HEK293 (cell line): ENCODE measurements at regions not wholly inside any gene's neighbourhood (a gene's known extent, or its start where the extent isn't known, plus 50 kb on each side); places are given as distances from the start of the nearest gene placed in this dataset.

Experiments used
- EGR2 ChIP-seq: fragments of 450-650 bp; formaldehyde crosslinking; IDR thresholded peaks from 2 replicates; pipeline ENCODE4 v1.5.1; 2016; ENCODE audit warnings: low read depth, missing biosample characterization, missing genetic modification characterization
- GFI1B ChIP-seq: fragments of 450-650 bp; formaldehyde crosslinking; IDR thresholded peaks from 2 replicates; pipeline ENCODE4 v1.5.1; 2016; ENCODE audit warnings: missing biosample characterization, missing genetic modification characterization
- GLIS1 ChIP-seq: fragments of 450-650 bp; formaldehyde crosslinking; IDR thresholded peaks from 2 replicates; pipeline ENCODE4 v1.5.1; 2016; ENCODE audit warnings: missing biosample characterization, missing genetic modification characterization
- HOXA7 ChIP-seq: sonication (generic); formaldehyde crosslinking; IDR thresholded peaks from 2 replicates; pipeline ENCODE4 v1.8.1; 2022; ENCODE audit warnings: missing genetic modification reagents, borderline replicate concordance
- OSR2 ChIP-seq: fragments of 450-650 bp; formaldehyde crosslinking; IDR thresholded peaks from 2 replicates; pipeline ENCODE4 v1.5.1; 2016; ENCODE audit warnings: missing biosample characterization, missing genetic modification characterization
- OVOL3 ChIP-seq: fragments of 450-650 bp; formaldehyde crosslinking; IDR thresholded peaks from 2 replicates; pipeline ENCODE4 v1.5.1; 2016; ENCODE audit warnings: missing biosample characterization, missing genetic modification characterization
- PRDM4 ChIP-seq: fragments of 450-650 bp; formaldehyde crosslinking; IDR thresholded peaks from 2 replicates; pipeline ENCODE4 v1.5.1; 2017; ENCODE audit warnings: missing biosample characterization, missing genetic modification characterization
- SCRT2 ChIP-seq: fragments of 450-650 bp; formaldehyde crosslinking; IDR thresholded peaks from 2 replicates; pipeline ENCODE4 v1.5.1; 2016; ENCODE audit warnings: missing biosample characterization, missing genetic modification characterization
- TSHZ1 ChIP-seq: fragments of 450-650 bp; formaldehyde crosslinking; IDR thresholded peaks from 2 replicates; pipeline ENCODE4 v1.5.1; 2016; ENCODE audit warnings: missing biosample characterization, missing genetic modification characterization, borderline replicate concordance
- YY1 ChIP-seq: fragments of 450-650 bp; formaldehyde crosslinking; IDR thresholded peaks from 2 replicates; pipeline ENCODE4 v1.5.1; 2018; ENCODE audit warnings: missing biosample characterization, missing genetic modification characterization
- ZBTB21 ChIP-seq: fragments of 450-650 bp; formaldehyde crosslinking; IDR thresholded peaks from 2 replicates; pipeline ENCODE4 v1.5.1; 2017; ENCODE audit warnings: missing biosample characterization, missing genetic modification characterization
- ZBTB44 ChIP-seq: fragments of 450-650 bp; IDR thresholded peaks from 2 replicates; pipeline ENCODE4 v1.5.1; 2018; ENCODE audit warnings: missing biosample characterization, mild to moderate bottlenecking, missing genetic modification characterization
- ZFHX2 ChIP-seq: fragments of 450-650 bp; formaldehyde crosslinking; conservative IDR thresholded peaks from 2 replicates; pipeline ENCODE4 v1.5.1; 2016; ENCODE audit warnings: missing biosample characterization, missing genetic modification characterization
- ZFP3 ChIP-seq: fragments of 450-650 bp; formaldehyde crosslinking; IDR thresholded peaks from 2 replicates; pipeline ENCODE4 v1.5.1; 2016; ENCODE audit warnings: low read depth, missing biosample characterization, missing genetic modification characterization
- ZFP69B ChIP-seq: fragments of 450-650 bp; formaldehyde crosslinking; IDR thresholded peaks from 2 replicates; pipeline ENCODE4 v1.5.1; 2016; ENCODE audit warnings: missing biosample characterization, missing genetic modification characterization
- ZNF146 ChIP-seq: fragments of 450-650 bp; formaldehyde crosslinking; IDR thresholded peaks from 2 replicates; pipeline ENCODE4 v1.5.1; 2016; ENCODE audit warnings: missing biosample characterization, missing genetic modification characterization
- ZNF157 ChIP-seq: fragments of 450-650 bp; formaldehyde crosslinking; IDR thresholded peaks from 2 replicates; pipeline ENCODE4 v1.5.1; 2016; ENCODE audit warnings: missing biosample characterization, missing genetic modification characterization
- ZNF18 ChIP-seq: fragments of 450-650 bp; formaldehyde crosslinking; IDR thresholded peaks from 2 replicates; pipeline ENCODE4 v1.5.1; 2016; ENCODE audit warnings: missing biosample characterization, missing genetic modification characterization
- ZNF239 ChIP-seq: fragments of 450-650 bp; formaldehyde crosslinking; IDR thresholded peaks from 2 replicates; pipeline ENCODE4 v1.5.1; 2016; ENCODE audit warnings: missing biosample characterization, missing genetic modification characterization
- ZNF266 ChIP-seq: fragments of 450-650 bp; formaldehyde crosslinking; IDR thresholded peaks from 2 replicates; pipeline ENCODE4 v1.5.1; 2016; ENCODE audit warnings: missing biosample characterization, missing genetic modification characterization, low read depth
- ZNF423 ChIP-seq: fragments of 450-650 bp; formaldehyde crosslinking; IDR thresholded peaks from 2 replicates; pipeline ENCODE4 v1.5.1; 2016; ENCODE audit warnings: missing biosample characterization, missing genetic modification characterization
- ZNF626 ChIP-seq: fragments of 450-650 bp; sonication (Bioruptor Pico); formaldehyde crosslinking; IDR thresholded peaks from 2 replicates; pipeline ENCODE4 v1.5.1; 2018; ENCODE audit warnings: missing biosample characterization, missing genetic modification characterization, inconsistent platforms
- ZNF692 ChIP-seq: fragments of 450-650 bp; formaldehyde crosslinking; IDR thresholded peaks from 2 replicates; pipeline ENCODE4 v1.5.1; 2016; ENCODE audit warnings: missing biosample characterization, missing genetic modification characterization
- ZNF747 ChIP-seq: fragments of 450-650 bp; formaldehyde crosslinking; IDR thresholded peaks from 2 replicates; pipeline ENCODE4 v1.5.1; 2016; ENCODE audit warnings: missing biosample characterization, missing genetic modification characterization
- ZNF785 ChIP-seq: fragments of 450-650 bp; formaldehyde crosslinking; IDR thresholded peaks from 2 replicates; pipeline ENCODE4 v1.5.1; 2016; ENCODE audit warnings: missing biosample characterization, missing genetic modification characterization
- ZNF792 ChIP-seq: fragments of 450-650 bp; formaldehyde crosslinking; IDR thresholded peaks from 2 replicates; pipeline ENCODE4 v1.5.1; 2016; ENCODE audit warnings: missing biosample characterization, missing genetic modification characterization
- ZNF837 ChIP-seq: fragments of 450-650 bp; formaldehyde crosslinking; IDR thresholded peaks from 2 replicates; pipeline ENCODE4 v1.5.1; 2016; ENCODE audit warnings: missing biosample characterization, missing genetic modification characterization
- ZSCAN16 ChIP-seq: fragments of 450-650 bp; formaldehyde crosslinking; IDR thresholded peaks from 2 replicates; pipeline ENCODE4 v1.5.1; 2016; ENCODE audit warnings: missing biosample characterization, missing genetic modification characterization
- ZSCAN30 ChIP-seq: fragments of 450-650 bp; IDR thresholded peaks from 2 replicates; pipeline ENCODE4 v1.5.1; 2018; ENCODE audit warnings: missing biosample characterization, mild to moderate bottlenecking, missing genetic modification characterization, moderate library complexity

- no peak for TF ChIP-seq ZNF266
- peak; percentile 24 for TF ChIP-seq ZFHX2 (tag by site-specific recombination)
- no peak for TF ChIP-seq ZSCAN16 (tag by site-specific recombination)
- no peak for TF ChIP-seq ZNF423 (tag by site-specific recombination)
- TF ChIP-seq OSR2 (tag by site-specific recombination) = peak; percentile 78
- peak; percentile 64; the same call in 1 of the 2 replicates for TF ChIP-seq TSHZ1 (tag by site-specific recombination)
- TF ChIP-seq YY1 = no peak
- TF ChIP-seq ZNF239 (tag by site-specific recombination) = no peak
- no peak for TF ChIP-seq ZNF792 (tag by site-specific recombination)
- no peak for TF ChIP-seq GFI1B (tag by site-specific recombination)
- no peak for TF ChIP-seq ZNF837 (tag by site-specific recombination)
- TF ChIP-seq ZSCAN30 (tag by site-specific recombination) = no peak
- TF ChIP-seq ZNF18 (tag by site-specific recombination) = 0 out of 2 replicates have a peak, but pooled peaks have one; percentile 15
- no peak for TF ChIP-seq HOXA7 (CRISPR knock-in tag)
- no peak for TF ChIP-seq SCRT2 (tag by site-specific recombination)
- no peak for TF ChIP-seq ZNF157 (tag by site-specific recombination)
- no peak for TF ChIP-seq ZBTB21 (tag by site-specific recombination)
- TF ChIP-seq EGR2 (tag by site-specific recombination) = no peak
- TF ChIP-seq ZNF626 (tag by site-specific recombination) = no peak
- TF ChIP-seq PRDM4 = peak; percentile 51; the same call in 1 of the 2 replicates
- TF ChIP-seq ZNF747 (tag by site-specific recombination) = no peak
- TF ChIP-seq GLIS1 = peak; percentile 87
- TF ChIP-seq ZNF785 (tag by site-specific recombination) = no peak
- TF ChIP-seq OVOL3 (tag by site-specific recombination) = no peak
- TF ChIP-seq ZFP3 (tag by site-specific recombination) = no peak
- no peak for TF ChIP-seq ZFP69B (tag by site-specific recombination)
- no peak for TF ChIP-seq ZNF692 (tag by site-specific recombination)
- peak; percentile 55; the same call in 1 of the 2 replicates for TF ChIP-seq ZBTB44
- TF ChIP-seq ZNF146 (tag by site-specific recombination) = no peak
Observed at GRCh38 chr1:83769594-83770318, 229.2 kb downstream of the TTLL7 start (continued).
